ENCODE measurements at regions not wholly inside any gene's neighbourhood (a gene's known extent, or its start where the extent isn't known, plus 50 kb on each side); places are given as distances from the start of the nearest gene placed in this dataset.
"Not testable (repeated sequence)": the region's sequence is repeated elsewhere in the genome, so short reads cannot be mapped to it uniquely, and the experiment has no call there.

DNA sequence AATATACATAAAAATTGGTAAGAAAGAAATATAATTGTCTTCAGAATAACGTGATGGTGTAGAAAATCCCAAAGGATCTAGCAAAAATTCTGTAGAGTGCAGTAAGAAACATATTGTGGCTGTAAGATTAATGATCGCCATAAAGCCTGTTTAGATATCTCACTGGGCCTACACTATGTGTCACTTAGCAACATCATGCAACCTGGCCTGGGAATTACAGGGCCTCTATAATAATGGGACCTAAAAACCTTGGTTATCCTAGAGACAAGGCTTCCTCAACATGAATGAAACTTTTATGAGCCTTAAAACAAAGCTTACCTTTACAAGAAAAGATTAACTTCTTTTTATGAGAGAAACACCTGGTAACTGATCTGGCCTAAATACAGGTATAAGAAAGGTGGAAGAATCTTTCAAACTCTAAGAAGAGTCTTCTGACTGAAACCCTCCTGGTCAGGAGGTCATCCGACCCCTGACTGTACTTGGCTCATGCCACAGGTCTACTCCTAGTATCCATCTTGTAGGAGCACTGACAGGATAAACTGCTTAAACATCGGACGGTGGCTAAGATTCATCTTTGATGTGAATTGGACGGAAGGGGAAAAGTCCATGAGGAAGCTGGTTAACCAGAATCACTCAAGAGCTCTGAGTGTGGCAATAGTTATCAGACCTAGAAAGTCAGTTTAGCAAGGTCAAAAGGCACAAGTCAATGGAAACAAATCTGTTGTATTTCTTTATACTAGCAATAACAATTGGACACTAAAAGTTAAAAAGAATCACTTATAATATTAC is 1155.1 kb upstream of the SORCS1 start:
- Histone ChIP-seq H3K27ac (ENCODE audit: low read length) (no peak overlapping the region), H3K36me3 (ENCODE audit: control insufficient read depth, insufficient read depth, low read length) (no peaks in the 10 kb centered on the region), H3K27me3 (ENCODE audit: control insufficient read depth, insufficient read depth, low read length) (no peaks in the 10 kb centered on the region), H3K4me3 (ENCODE audit: low read depth in 2 of 2, low read length in 2 of 2) (no peak overlapping the region), H3K4me1 (ENCODE audit: control insufficient read depth, insufficient read depth, low read length) (no peaks in the 10 kb centered on the region), H3K9me3 (ENCODE audit: control insufficient read depth, insufficient read depth, low read depth, low read length) (no peaks in the 10 kb centered on the region)
- no peak for ATAC-seq
- CTCF ChIA-PET: no interaction called here
- POLR2A ChIA-PET: no interaction called here
- intact Hi-C loops (cut with micrococcal nuclease; ENCODE audit: unreplicated experiment): no loop called here
- no TSS peak for BruUV-seq (replicated peaks)
- no peak for DNase-seq (ENCODE audit: low read depth, low spot score)
- in situ Hi-C loops (cut with HindIII; ENCODE audit: low pct_unique_long_range_greater_than_20kb, low sequenced_read_pairs): no loop called here
- TF ChIP-seq, protein P1, sequence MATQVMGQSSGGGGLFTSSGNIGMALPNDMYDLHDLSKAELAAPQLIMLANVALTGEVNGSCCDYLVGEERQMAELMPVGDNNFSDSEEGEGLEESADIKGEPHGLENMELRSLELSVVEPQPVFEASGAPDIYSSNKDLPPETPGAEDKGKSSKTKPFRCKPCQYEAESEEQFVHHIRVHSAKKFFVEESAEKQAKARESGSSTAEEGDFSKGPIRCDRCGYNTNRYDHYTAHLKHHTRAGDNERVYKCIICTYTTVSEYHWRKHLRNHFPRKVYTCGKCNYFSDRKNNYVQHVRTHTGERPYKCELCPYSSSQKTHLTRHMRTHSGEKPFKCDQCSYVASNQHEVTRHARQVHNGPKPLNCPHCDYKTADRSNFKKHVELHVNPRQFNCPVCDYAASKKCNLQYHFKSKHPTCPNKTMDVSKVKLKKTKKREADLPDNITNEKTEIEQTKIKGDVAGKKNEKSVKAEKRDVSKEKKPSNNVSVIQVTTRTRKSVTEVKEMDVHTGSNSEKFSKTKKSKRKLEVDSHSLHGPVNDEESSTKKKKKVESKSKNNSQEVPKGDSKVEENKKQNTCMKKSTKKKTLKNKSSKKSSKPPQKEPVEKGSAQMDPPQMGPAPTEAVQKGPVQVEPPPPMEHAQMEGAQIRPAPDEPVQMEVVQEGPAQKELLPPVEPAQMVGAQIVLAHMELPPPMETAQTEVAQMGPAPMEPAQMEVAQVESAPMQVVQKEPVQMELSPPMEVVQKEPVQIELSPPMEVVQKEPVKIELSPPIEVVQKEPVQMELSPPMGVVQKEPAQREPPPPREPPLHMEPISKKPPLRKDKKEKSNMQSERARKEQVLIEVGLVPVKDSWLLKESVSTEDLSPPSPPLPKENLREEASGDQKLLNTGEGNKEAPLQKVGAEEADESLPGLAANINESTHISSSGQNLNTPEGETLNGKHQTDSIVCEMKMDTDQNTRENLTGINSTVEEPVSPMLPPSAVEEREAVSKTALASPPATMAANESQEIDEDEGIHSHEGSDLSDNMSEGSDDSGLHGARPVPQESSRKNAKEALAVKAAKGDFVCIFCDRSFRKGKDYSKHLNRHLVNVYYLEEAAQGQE (IDR thresholded peaks at IDR 0.05; ENCODE audit: insufficient read depth in 1 of 2, low read depth in 2 of 2, low read length in 1 of 2): no peak
- no peak for TF ChIP-seq SIN3A (IDR thresholded peaks at IDR 0.05; ENCODE audit: borderline replicate concordance, insufficient read depth, low read depth, low read length)
- TF ChIP-seq, protein P2, sequence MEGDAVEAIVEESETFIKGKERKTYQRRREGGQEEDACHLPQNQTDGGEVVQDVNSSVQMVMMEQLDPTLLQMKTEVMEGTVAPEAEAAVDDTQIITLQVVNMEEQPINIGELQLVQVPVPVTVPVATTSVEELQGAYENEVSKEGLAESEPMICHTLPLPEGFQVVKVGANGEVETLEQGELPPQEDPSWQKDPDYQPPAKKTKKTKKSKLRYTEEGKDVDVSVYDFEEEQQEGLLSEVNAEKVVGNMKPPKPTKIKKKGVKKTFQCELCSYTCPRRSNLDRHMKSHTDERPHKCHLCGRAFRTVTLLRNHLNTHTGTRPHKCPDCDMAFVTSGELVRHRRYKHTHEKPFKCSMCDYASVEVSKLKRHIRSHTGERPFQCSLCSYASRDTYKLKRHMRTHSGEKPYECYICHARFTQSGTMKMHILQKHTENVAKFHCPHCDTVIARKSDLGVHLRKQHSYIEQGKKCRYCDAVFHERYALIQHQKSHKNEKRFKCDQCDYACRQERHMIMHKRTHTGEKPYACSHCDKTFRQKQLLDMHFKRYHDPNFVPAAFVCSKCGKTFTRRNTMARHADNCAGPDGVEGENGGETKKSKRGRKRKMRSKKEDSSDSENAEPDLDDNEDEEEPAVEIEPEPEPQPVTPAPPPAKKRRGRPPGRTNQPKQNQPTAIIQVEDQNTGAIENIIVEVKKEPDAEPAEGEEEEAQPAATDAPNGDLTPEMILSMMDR (IDR thresholded peaks at IDR 0.05): no peak

DNA sequence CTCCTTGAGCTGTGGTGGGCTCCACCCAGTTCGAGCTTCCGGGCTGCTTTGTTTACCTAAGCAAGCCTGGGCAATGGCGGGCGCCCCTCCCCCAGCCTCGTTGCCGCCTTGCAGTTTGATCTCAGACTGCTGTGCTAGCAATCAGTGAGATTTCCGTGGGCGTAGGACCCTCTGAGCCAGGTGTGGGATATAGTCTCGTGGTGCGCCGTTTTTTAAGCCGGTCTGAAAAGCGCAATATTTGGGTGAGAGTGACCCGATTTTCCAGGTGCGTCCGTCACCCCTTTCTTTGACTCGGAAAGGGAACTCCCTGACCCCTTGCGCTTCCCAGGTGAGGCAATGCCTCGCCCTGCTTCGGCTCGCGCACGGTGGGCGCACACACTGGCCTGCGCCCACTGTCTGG is 1151.1 kb upstream of the SORCS1 start:
- H3K36me3 ChIP-seq (ENCODE audit: control insufficient read depth, insufficient read depth, low read length); H3K4me3 ChIP-seq (ENCODE audit: low read depth in 2 of 2, low read length in 2 of 2); CTCF ChIA-PET; H3K4me1 ChIP-seq (ENCODE audit: control insufficient read depth, insufficient read depth, low read length); POLR2A ChIA-PET; DNase-seq (ENCODE audit: low read depth, low spot score); in situ Hi-C loops (cut with HindIII; ENCODE audit: low pct_unique_long_range_greater_than_20kb, low sequenced_read_pairs); H3K27ac ChIP-seq (ENCODE audit: low read length); H3K9me3 ChIP-seq (ENCODE audit: control insufficient read depth, insufficient read depth, low read depth, low read length); ATAC-seq; intact Hi-C loops (cut with micrococcal nuclease; ENCODE audit: unreplicated experiment); H3K27me3 ChIP-seq (ENCODE audit: control insufficient read depth, insufficient read depth, low read length); BruUV-seq (replicated peaks): not testable (repeated sequence)

DNA sequence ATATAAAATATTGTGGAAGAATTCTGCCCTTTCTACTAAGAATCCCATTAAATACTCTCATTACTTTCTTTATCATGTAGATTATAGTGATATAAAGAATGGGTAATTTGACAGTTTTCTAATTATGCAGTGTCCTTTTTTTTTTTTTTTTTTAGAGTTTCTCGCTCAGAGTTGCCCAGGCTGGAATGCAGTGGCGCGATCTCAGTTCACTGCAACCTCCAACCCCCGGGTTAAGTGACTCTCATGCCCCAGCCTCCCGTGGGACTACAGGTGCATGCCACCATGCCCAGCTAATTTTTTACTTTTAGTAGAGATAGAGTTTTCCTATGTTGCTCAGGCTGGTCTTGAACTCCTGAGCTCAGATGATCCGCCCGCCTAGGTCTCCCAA is 1143.4 kb upstream of the SORCS1 start:
- ATAC-seq (no peak), DNase-seq (ENCODE audit: low read depth, low spot score) (no peak)
- Histone ChIP-seq H3K36me3 (ENCODE audit: control insufficient read depth, insufficient read depth, low read length) (no peaks in the 10 kb centered on the region), H3K27me3 (ENCODE audit: control insufficient read depth, insufficient read depth, low read length) (no peaks in the 10 kb centered on the region), H3K27ac (ENCODE audit: low read length) (no peak overlapping the region), H3K4me3 (ENCODE audit: low read depth in 2 of 2, low read length in 2 of 2) (no peak overlapping the region), H3K9me3 (ENCODE audit: control insufficient read depth, insufficient read depth, low read depth, low read length) (no peaks in the 10 kb centered on the region), H3K4me1 (ENCODE audit: control insufficient read depth, insufficient read depth, low read length) (no peaks in the 10 kb centered on the region)
- TF ChIP-seq TCF7L2 (IDR thresholded peaks at IDR 0.05; ENCODE audit: low read depth, low read length) (no peak), POLR2AphosphoS5 (IDR thresholded peaks at IDR 0.05; ENCODE audit: low read depth, low read length) (no peak)
- TF ChIP-seq, protein P2 (IDR thresholded peaks at IDR 0.05): no peak
- TF ChIP-seq, protein P1 (IDR thresholded peaks at IDR 0.05; ENCODE audit: insufficient read depth in 1 of 2, low read depth in 2 of 2, low read length in 1 of 2): no peak
- intact Hi-C loops (cut with micrococcal nuclease; ENCODE audit: unreplicated experiment) (no loop called here), in situ Hi-C loops (cut with HindIII; ENCODE audit: low pct_unique_long_range_greater_than_20kb, low sequenced_read_pairs) (no loop called here)
- ChIA-PET CTCF (no interaction called here), POLR2A (no interaction called here)
- no TSS peak for BruUV-seq (replicated peaks)

Measured in Panc1 (cell line).